Left ventricle myocardium inferior (tissue), 1 donor: ENCODE measurements at regions not wholly inside any gene's neighbourhood (a gene's known extent, or its start where the extent isn't known, plus 50 kb on each side); places are given as distances from the start of the nearest gene placed in this dataset.

Experiments
- DNase-seq: peaks from one replicate; pipeline ENCODE4 v3.0.0-alpha.2; 2020
- H3K27ac ChIP-seq: fragments of 200-600 bp; replicated peaks from 2 replicates; pipeline ENCODE4 v1.8.0; 2021
- H3K27me3 ChIP-seq: fragments of 200-600 bp; 2 replicates; pipeline ENCODE4 v1.8.0; 2021; ENCODE audit warnings: low read depth
- H3K36me3 ChIP-seq: fragments of 200-600 bp; 2 replicates; pipeline ENCODE4 v1.8.0; 2021
- H3K4me1 ChIP-seq: fragments of 200-600 bp; 2 replicates; pipeline ENCODE4 v1.8.0; 2021
- H3K4me3 ChIP-seq: fragments of 200-600 bp; 2 replicates; pipeline ENCODE4 v1.8.0; 2021; ENCODE audit warnings: mild to moderate bottlenecking, moderate library complexity
- H3K9me3 ChIP-seq: fragments of 200-600 bp; replicated peaks from 2 replicates; pipeline ENCODE4 v1.8.0; 2021
- intact Hi-C: fragments of 100-400 bp; cut with micrococcal nuclease; formaldehyde crosslinking; loops from one replicate; pipeline ENCODE4 v1.11.0; 2022
- TF ChIP-seq, protein P1 (sequence below): fragments of 200-600 bp; IDR thresholded peaks from 2 replicates; pipeline ENCODE4 v1.8.0; 2021; ENCODE audit warnings: antibody characterized with exemption, mild to moderate bottlenecking, borderline replicate concordance
- donor health status: DM: no; HTN: yes; CAD: no; lungs with severe emphysema.

DNA sequence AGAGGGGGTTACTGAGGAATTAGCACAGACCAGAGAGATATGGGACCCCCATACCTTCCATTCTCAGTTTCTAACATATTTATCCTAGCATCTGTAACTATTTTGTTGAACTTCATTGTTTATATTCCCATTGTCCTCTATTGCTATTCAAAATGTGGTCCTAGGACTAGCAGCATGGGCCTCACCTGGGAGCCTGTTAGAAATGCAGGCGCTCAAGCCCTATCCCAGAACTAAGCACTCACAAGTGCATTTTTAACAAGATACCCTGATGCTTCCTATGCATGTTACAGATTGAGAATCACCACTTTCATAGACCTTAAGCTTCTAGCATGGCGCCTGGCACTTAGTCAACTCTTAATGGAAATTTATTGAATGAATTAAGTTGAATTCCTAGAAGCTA lies 58.3 kb upstream of the TDRD3 start:
- intact Hi-C loops = no loop called here
- DNase-seq = no peak
- peaks cover 27% of the 10 kb centered on the region for H3K27me3 ChIP-seq
- H3K9me3 ChIP-seq = no peaks in the 10 kb centered on the region
- H3K4me3 ChIP-seq = no peak overlapping the region
- H3K36me3 ChIP-seq = no peaks in the 10 kb centered on the region
- TF ChIP-seq, protein P1, sequence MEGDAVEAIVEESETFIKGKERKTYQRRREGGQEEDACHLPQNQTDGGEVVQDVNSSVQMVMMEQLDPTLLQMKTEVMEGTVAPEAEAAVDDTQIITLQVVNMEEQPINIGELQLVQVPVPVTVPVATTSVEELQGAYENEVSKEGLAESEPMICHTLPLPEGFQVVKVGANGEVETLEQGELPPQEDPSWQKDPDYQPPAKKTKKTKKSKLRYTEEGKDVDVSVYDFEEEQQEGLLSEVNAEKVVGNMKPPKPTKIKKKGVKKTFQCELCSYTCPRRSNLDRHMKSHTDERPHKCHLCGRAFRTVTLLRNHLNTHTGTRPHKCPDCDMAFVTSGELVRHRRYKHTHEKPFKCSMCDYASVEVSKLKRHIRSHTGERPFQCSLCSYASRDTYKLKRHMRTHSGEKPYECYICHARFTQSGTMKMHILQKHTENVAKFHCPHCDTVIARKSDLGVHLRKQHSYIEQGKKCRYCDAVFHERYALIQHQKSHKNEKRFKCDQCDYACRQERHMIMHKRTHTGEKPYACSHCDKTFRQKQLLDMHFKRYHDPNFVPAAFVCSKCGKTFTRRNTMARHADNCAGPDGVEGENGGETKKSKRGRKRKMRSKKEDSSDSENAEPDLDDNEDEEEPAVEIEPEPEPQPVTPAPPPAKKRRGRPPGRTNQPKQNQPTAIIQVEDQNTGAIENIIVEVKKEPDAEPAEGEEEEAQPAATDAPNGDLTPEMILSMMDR = no peak
- no peak overlapping the region for H3K27ac ChIP-seq
- no peaks in the 10 kb centered on the region for H3K4me1 ChIP-seq

DNA sequence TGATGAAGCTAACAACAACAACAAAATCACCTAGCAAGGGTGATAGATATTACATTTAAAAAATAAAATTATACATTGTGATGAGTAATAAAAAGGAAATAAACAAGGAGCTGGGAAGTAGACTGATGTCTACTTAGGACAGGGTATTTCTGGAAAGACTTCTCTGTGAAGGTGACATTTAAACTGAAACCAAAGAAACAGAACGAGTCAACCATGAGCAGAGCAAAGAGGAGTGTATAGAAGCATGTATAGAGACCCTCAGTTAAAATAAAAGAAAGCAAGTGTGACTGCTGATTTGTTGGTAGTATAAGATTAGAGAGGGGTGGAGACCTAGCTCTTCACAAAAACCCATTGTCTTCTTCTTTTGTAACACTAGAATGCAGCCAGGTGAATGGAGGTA lies 53.0 kb upstream of the TDRD3 start:
- intact Hi-C loops = no loop called here
- no peak overlapping the region for H3K27ac ChIP-seq
- TF ChIP-seq, protein P1 = no peak

DNA sequence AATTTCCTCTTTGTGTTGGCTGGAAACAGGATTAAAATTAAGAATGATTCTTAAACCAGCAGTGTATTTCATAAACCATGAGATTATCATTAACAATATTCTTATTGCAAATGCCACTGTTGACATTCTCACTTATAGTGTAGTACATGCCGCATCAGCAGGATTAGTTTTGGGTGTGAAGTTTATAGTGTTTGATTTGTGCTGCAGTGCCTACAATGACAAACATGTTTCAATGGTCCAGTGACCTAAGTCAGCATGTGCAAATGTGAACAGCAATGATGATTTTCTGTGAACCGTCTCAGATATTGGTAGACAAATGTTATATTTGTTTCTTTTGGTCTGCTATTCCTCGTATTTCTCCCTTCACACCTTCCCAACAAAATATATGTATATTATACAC lies 49.8 kb upstream of the TDRD3 start:
- TF ChIP-seq, protein P1 = no peak
- DNase-seq = no peak
- H3K4me1 ChIP-seq = no peaks in the 10 kb centered on the region
- H3K27ac ChIP-seq = no peak overlapping the region
- intact Hi-C loops = no loop called here
- H3K36me3 ChIP-seq = no peaks in the 10 kb centered on the region
- H3K27me3 ChIP-seq = peaks cover 15% of the 10 kb centered on the region
- H3K9me3 ChIP-seq = peaks cover 2% of the 10 kb centered on the region
- H3K4me3 ChIP-seq = no peak overlapping the region

More for the DNA sequence above, 53.0 kb upstream of the TDRD3 start:
- H3K4me1 ChIP-seq = no peaks in the 10 kb centered on the region
- no peaks in the 10 kb centered on the region for H3K9me3 ChIP-seq
- H3K4me3 ChIP-seq = no peak overlapping the region
- no peaks in the 10 kb centered on the region for H3K36me3 ChIP-seq
- H3K27me3 ChIP-seq = peaks cover 31% of the 10 kb centered on the region
- DNase-seq = no peak
